ENCODE measurements at regions not wholly inside any gene's neighbourhood (a gene's known extent, or its start where the extent isn't known, plus 50 kb on each side); places are given as distances from the start of the nearest gene placed in this dataset.
A peak's percentile ranks its signal among the peaks of the same experiment; 100 is the strongest.

DNA sequence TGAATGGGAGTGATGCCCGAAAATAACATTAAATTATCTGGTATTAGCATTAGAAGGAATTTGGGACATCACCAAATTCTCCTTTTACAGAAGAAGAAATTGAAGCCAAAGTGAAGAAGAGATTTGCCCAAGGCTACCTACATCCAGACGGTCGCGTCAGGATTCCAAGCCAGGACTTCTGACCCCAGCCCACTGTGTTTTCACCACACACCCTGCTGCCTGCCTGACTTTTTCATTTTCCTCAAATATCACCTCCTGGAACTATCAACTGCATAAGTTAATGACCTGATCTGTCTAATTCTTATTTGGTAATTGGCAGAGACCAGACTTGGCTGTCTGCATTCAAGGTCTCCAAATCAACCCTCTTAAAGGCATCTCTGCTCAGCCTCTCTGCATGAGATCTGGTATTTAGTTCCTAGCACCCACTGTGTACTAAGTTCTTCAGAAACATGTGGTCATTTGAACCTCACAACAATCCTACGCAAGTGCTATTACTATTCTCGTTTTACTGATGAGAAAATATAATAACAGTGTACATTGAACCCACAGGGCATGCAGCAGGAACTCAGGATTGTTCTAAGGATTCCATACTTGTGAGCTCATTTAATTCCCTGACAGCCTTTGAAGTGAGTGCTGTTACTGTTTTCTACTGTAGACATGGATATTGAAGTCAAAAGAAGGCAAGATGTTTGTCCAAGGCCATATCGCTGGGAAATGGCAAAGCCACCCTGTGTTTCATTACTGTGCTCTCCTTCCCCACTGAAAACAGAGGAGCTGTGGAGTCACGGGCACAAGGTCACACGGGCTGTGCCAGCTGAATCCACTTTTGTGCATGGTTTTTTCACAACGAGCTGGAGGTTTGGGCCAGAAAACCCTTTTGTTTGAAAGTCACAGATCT, 195.2 kb upstream of the C1QTNF7 start:
- no peak overlapping the region for H3K4me3 ChIP-seq
- ATAC-seq = no peak
- no peaks in the 10 kb centered on the region for H3K4me1 ChIP-seq
- no peak for DNase-seq
- H3K27me3 ChIP-seq = no peaks in the 10 kb centered on the region
- intact Hi-C loops (cut with DNase I; ENCODE audit: low total_unique reads) (loop anchor here (5.0 to 10.0 kb wide), 2 partner anchors 162 to 420 kb away; no protein-coding TSS in a partner anchor), in situ Hi-C loops (cut with MboI; ENCODE audit: low sequenced_read_pairs in 4 of 4) (loop anchor here in 3 of 4 donors (5.0 to 25.0 kb wide), 3 partner anchors 222 to 430 kb away; partner anchors contain the start of gene FBXL5 (in 1 of the 3))
- H3K27ac ChIP-seq = peak overlapping the region in 1 of 4 donors; percentile 41
- no peaks in the 10 kb centered on the region for H3K36me3 ChIP-seq
- TF ChIP-seq, protein P1, sequence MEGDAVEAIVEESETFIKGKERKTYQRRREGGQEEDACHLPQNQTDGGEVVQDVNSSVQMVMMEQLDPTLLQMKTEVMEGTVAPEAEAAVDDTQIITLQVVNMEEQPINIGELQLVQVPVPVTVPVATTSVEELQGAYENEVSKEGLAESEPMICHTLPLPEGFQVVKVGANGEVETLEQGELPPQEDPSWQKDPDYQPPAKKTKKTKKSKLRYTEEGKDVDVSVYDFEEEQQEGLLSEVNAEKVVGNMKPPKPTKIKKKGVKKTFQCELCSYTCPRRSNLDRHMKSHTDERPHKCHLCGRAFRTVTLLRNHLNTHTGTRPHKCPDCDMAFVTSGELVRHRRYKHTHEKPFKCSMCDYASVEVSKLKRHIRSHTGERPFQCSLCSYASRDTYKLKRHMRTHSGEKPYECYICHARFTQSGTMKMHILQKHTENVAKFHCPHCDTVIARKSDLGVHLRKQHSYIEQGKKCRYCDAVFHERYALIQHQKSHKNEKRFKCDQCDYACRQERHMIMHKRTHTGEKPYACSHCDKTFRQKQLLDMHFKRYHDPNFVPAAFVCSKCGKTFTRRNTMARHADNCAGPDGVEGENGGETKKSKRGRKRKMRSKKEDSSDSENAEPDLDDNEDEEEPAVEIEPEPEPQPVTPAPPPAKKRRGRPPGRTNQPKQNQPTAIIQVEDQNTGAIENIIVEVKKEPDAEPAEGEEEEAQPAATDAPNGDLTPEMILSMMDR (IDR thresholded peaks at IDR 0.05 in 4 of 5, conservative IDR thresholded peaks at IDR 0.05 in 1 of 5) = no peak
- no peaks in the 10 kb centered on the region for H3K9me3 ChIP-seq

DNA sequence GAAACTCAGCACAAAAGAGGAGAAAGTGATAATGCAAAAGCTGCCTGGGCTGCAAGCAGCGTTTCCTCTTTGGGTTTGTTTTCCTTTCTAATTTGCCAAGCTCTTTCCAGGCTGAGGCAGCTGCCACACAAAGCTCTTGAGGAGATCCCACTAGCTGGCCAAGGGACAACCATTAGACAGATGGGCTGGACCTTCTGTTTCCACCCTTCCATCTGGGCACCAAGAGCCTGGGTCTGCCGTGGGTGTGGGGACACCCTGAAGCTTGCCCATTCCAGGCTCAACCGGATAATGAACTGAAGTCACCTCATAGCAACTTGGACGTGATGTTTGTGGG, 194.6 kb upstream of the C1QTNF7 start:
- Histone ChIP-seq H3K4me3 (no peak overlapping the region), H3K27me3 (no peaks in the 10 kb centered on the region), H3K27ac (peak overlapping the region; percentile 19 to 42 (median 38)), H3K36me3 (no peaks in the 10 kb centered on the region), H3K9me3 (no peaks in the 10 kb centered on the region), H3K4me1 (no peaks in the 10 kb centered on the region)
- DNase-seq (no peak), ATAC-seq (peak; percentile 26 to 30)
- intact Hi-C loops (cut with DNase I; ENCODE audit: low total_unique reads) (loop anchor here (5.0 to 10.0 kb wide), 2 partner anchors 162 to 419 kb away; no protein-coding TSS in a partner anchor), in situ Hi-C loops (cut with MboI; ENCODE audit: low sequenced_read_pairs in 4 of 4) (loop anchor here in 3 of 4 donors (5.0 to 25.0 kb wide), 3 partner anchors 222 to 429 kb away; partner anchors contain the start of gene FBXL5 (in 1 of the 3))
- TF ChIP-seq, protein P1 (IDR thresholded peaks at IDR 0.05 in 4 of 5, conservative IDR thresholded peaks at IDR 0.05 in 1 of 5) = no peak
- no peak for TF ChIP-seq POLR2A (IDR thresholded peaks at IDR 0.05)

DNA sequence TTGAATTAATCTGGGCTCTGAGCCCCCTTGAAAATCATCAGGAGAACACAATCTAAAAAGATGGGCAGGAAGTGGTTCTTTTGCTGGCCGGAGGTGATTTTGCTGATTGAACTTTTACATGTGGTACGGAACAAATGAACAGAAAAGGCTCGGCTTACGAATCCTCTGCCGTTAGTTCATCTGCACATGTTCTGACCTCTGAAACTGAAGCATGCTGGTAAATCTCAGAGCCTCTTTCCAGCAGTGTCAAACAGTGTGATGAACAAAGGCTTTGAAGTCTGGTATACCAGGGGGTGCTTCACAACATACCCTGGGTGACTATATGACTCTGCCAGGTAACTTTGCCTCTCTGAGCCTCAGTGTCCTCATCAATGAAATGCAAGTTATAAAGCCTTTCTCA, 194.2 kb upstream of the C1QTNF7 start:
- in situ Hi-C loops (cut with MboI; ENCODE audit: low sequenced_read_pairs in 4 of 4) = loop anchor here in 3 of 4 donors (5.0 to 25.0 kb wide), 3 partner anchors 221 to 429 kb away; partner anchors contain the start of gene FBXL5 (in 1 of the 3)
- H3K4me3 ChIP-seq = no peak overlapping the region
- no peak for TF ChIP-seq POLR2A (IDR thresholded peaks at IDR 0.05)
- TF ChIP-seq, protein P1 (IDR thresholded peaks at IDR 0.05 in 4 of 5, conservative IDR thresholded peaks at IDR 0.05 in 1 of 5) = no peak
- no peaks in the 10 kb centered on the region for H3K27me3 ChIP-seq
- no peaks in the 10 kb centered on the region for H3K4me1 ChIP-seq
- intact Hi-C loops (cut with DNase I; ENCODE audit: low total_unique reads) = loop anchor here (5.0 to 10.0 kb wide), 2 partner anchors 161 to 419 kb away; no protein-coding TSS in a partner anchor
- ATAC-seq (no peak), DNase-seq (no peak)
- H3K36me3 ChIP-seq = no peaks in the 10 kb centered on the region
- peak overlapping the region; percentile 19 to 53 (median 38) for H3K27ac ChIP-seq
- H3K9me3 ChIP-seq = no peaks in the 10 kb centered on the region

DNA sequence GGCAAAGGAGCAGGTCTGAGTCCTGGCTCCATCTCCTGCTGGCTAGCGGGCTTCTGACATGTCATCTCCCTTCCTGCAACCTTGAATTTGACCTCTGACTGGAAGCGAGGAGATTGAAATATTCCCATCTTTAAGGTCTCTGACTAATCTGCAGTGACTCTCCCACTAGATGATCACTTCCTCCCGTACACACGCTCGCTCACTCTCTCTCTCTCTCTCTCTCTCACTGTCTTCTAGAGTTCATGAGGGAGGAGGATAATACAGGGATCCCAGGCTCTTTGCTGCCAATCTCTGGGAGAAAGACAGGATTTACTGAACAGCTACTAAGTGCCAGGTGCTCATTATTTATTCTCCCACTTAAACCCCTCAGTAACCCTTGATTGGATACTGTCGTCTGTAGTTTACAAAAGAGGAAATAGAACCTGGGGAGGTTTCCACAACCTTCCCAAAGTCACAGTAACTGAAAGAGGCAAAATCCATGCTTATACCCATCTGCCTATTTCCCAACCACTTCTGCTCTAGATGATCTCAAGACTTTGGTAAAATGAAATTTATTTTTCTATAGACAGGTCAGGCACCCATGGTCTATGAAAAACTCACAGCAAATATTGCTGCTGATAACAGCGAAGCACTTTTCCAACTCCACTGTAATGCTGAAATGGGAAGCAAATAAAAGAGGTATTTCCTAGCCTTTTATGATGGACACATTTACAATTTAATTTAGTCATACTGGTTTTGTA, 193.5 kb upstream of the C1QTNF7 start:
- no peak overlapping the region for H3K4me3 ChIP-seq
- TF ChIP-seq, protein P1 (IDR thresholded peaks at IDR 0.05 in 4 of 5, conservative IDR thresholded peaks at IDR 0.05 in 1 of 5) = no peak
- TF ChIP-seq POLR2A (IDR thresholded peaks at IDR 0.05) = no peak
- H3K9me3 ChIP-seq = no peaks in the 10 kb centered on the region
- in situ Hi-C loops (cut with MboI; ENCODE audit: low sequenced_read_pairs in 4 of 4) (loop anchor here in 3 of 4 donors (5.0 to 25.0 kb wide), 3 partner anchors 221 to 428 kb away; partner anchors contain the start of gene FBXL5 (in 1 of the 3)), intact Hi-C loops (cut with DNase I; ENCODE audit: low total_unique reads) (loop anchor here (5.0 to 10.0 kb wide), 2 partner anchors 161 to 418 kb away; no protein-coding TSS in a partner anchor)
- ATAC-seq (peak in 1 of 2 donors; percentile 30), DNase-seq (no peak)
- no peaks in the 10 kb centered on the region for H3K27me3 ChIP-seq
- H3K27ac ChIP-seq = peak overlapping the region in 3 of 4 donors; percentile 34 to 53 (median 42)
- no peaks in the 10 kb centered on the region for H3K36me3 ChIP-seq
- H3K4me1 ChIP-seq = no peaks in the 10 kb centered on the region

Data from gastrocnemius medialis (tissue), 4 donors.